ENCODE measurements at regions not wholly inside any gene's neighbourhood (a gene's known extent, or its start where the extent isn't known, plus 50 kb on each side); places are given as distances from the start of the nearest gene placed in this dataset.

GRCh38 chr7:14092331-14092730 is 102.9 kb upstream of the ETV1 start:
- TF ChIP-seq CTCF (IDR thresholded peaks at IDR 0.05) (no peak), POLR2A (IDR thresholded peaks at IDR 0.05) (no peak)
- H3K4me1 ChIP-seq = no peaks in the 10 kb centered on the region
- 38% methylated on average over 1 of the region's 1 CpG for WGBS (ENCODE audit: insufficient coverage, low coverage, low lambda C conversion rate, missing lambda C conversion rate)
- intact Hi-C loops (cut with DNase I) = no loop called here
- no peak overlapping the region for H3K27ac ChIP-seq
- H3K9me3 ChIP-seq = no peaks in the 10 kb centered on the region
- H3K27me3 ChIP-seq = no peaks in the 10 kb centered on the region
- DNase-seq (no peak), ATAC-seq (no peak)
- H3K4me3 ChIP-seq = no peak overlapping the region
- H3K36me3 ChIP-seq = no peaks in the 10 kb centered on the region

- whole genome bisulfite sequencing (ENCODE audit: insufficient coverage, low coverage, low lambda C conversion rate, missing lambda C conversion rate) = 73% methylated on average over 1 of the region's 1 CpG
- Histone ChIP-seq H3K27ac (no peak overlapping the region), H3K4me1 (no peaks in the 10 kb centered on the region), H3K27me3 (no peaks in the 10 kb centered on the region), H3K36me3 (no peaks in the 10 kb centered on the region), H3K9me3 (peaks cover 0 to 4% (median 0%) of the 10 kb centered on the region in 4 donors), H3K4me3 (no peak overlapping the region)
- TF ChIP-seq POLR2A (IDR thresholded peaks at IDR 0.05) (no peak), CTCF (IDR thresholded peaks at IDR 0.05) (no peak)
- ATAC-seq = no peak
- no peak for DNase-seq
- intact Hi-C loops (cut with DNase I) = no loop called here
These were observed 96.4 kb upstream of the ETV1 start for GRCh38 chr7:14085901-14086300.

GRCh38 chr7:14083761-14084160 is 94.3 kb upstream of the ETV1 start:
- no peaks in the 10 kb centered on the region for H3K4me1 ChIP-seq
- no peak overlapping the region for H3K27ac ChIP-seq
- no peak for ATAC-seq
- no peaks in the 10 kb centered on the region for H3K36me3 ChIP-seq
- H3K9me3 ChIP-seq = peaks cover 0 to 4% (median 0%) of the 10 kb centered on the region in 4 donors
- no peak for TF ChIP-seq CTCF (IDR thresholded peaks at IDR 0.05)
- no peak for TF ChIP-seq POLR2A (IDR thresholded peaks at IDR 0.05)
- no peak for DNase-seq
- H3K27me3 ChIP-seq = no peaks in the 10 kb centered on the region
- H3K4me3 ChIP-seq = no peak overlapping the region
- intact Hi-C loops (cut with DNase I) = no loop called here
- 81% methylated on average over 2 of the region's 2 CpGs for WGBS (ENCODE audit: insufficient coverage, low coverage, low lambda C conversion rate, missing lambda C conversion rate)

GRCh38 chr7:14073988-14074387 is 84.5 kb upstream of the ETV1 start:
- ATAC-seq (no peak), DNase-seq (no peak)
- TF ChIP-seq CTCF (IDR thresholded peaks at IDR 0.05) = no peak
- no peak for TF ChIP-seq POLR2A (IDR thresholded peaks at IDR 0.05)
- no peaks in the 10 kb centered on the region for H3K4me1 ChIP-seq
- no peak overlapping the region for H3K4me3 ChIP-seq
- H3K9me3 ChIP-seq = no peaks in the 10 kb centered on the region
- H3K27ac ChIP-seq = no peak overlapping the region
- no peaks in the 10 kb centered on the region for H3K27me3 ChIP-seq
- H3K36me3 ChIP-seq = no peaks in the 10 kb centered on the region
- intact Hi-C loops (cut with DNase I) = no loop called here

- ATAC-seq = peak in 1 of 4 donors; percentile 40
- H3K9me3 ChIP-seq = no peaks in the 10 kb centered on the region
- H3K36me3 ChIP-seq = no peaks in the 10 kb centered on the region
- no peak for DNase-seq
- intact Hi-C loops (cut with DNase I) = no loop called here
- 31% methylated on average over 1 of the region's 1 CpG for WGBS (ENCODE audit: insufficient coverage, low coverage, low lambda C conversion rate, missing lambda C conversion rate)
- no peak overlapping the region for H3K4me3 ChIP-seq
- no peaks in the 10 kb centered on the region for H3K4me1 ChIP-seq
- TF ChIP-seq POLR2A (IDR thresholded peaks at IDR 0.05) (no peak), CTCF (IDR thresholded peaks at IDR 0.05) (no peak)
- no peaks in the 10 kb centered on the region for H3K27me3 ChIP-seq
- no peak overlapping the region for H3K27ac ChIP-seq
These were observed 84.1 kb upstream of the ETV1 start for GRCh38 chr7:14073543-14073942.
